IPS-15b (cell line): ENCODE measurements at regions not wholly inside any gene's neighbourhood (a gene's known extent, or its start where the extent isn't known, plus 50 kb on each side); places are given as distances from the start of the nearest gene placed in this dataset.
"Not testable (repeated sequence)": the region's sequence is repeated elsewhere in the genome, so short reads cannot be mapped to it uniquely, and the experiment has no call there.

Experiments used
- H3K27me3 ChIP-seq: one replicate; pipeline ENCODE4 v1.6.1; 2013; ENCODE audit warnings: low read length; ENCODE audit not compliant: control insufficient read depth, insufficient read depth
- H3K36me3 ChIP-seq: one replicate; pipeline ENCODE4 v1.6.1; 2013; ENCODE audit warnings: low read length; ENCODE audit not compliant: control insufficient read depth, insufficient read depth
- H3K4me1 ChIP-seq: one replicate; pipeline ENCODE4 v1.6.1; 2013; ENCODE audit warnings: mild to moderate bottlenecking, low read length; ENCODE audit not compliant: control insufficient read depth, insufficient read depth
- H3K4me3 ChIP-seq: one replicate; pipeline ENCODE4 v1.5.1; 2013; ENCODE audit warnings: low read depth, low read length
- H3K9ac ChIP-seq: one replicate; pipeline ENCODE4 v1.6.1; 2013; ENCODE audit warnings: low read depth, mild to moderate bottlenecking, low read length
- H3K9me3 ChIP-seq: one replicate; pipeline ENCODE4 v1.6.1; 2013; ENCODE audit warnings: mild to moderate bottlenecking, low read length; ENCODE audit not compliant: control insufficient read depth, insufficient read depth

DNA sequence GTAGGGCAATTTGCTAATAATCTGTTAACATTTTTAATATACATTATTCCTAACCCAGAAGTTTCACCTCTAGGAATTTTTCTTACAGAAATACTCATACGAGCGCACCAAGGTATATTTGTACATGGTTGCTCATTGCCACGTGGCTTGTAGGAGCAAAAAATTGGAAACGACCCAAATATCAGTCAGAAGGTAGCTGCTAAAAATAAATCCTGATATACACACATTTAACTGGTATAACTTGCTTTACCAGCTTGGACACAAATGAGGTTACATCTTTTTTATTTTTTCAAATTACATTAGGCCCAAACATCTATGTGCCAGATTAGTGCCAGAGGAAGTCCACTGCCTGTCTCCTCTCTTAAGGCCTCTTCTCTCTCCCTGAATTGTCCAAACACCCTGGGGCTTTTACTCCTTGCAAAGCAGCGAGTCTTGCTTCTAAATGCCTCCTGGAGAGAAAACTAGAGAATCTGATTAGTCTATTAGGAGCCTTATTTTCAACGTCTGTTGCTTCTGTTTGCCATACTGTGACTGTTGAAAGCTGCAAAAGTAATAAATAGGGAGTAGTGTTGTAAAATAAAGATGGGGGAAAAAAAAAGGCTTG, 92.0 kb upstream of the SSBP2 start:
- Histone ChIP-seq H3K4me3 (no peak overlapping the region), H3K9me3 (no peaks in the 10 kb centered on the region), H3K27me3 (no peaks in the 10 kb centered on the region), H3K4me1 (peaks cover 6% of the 10 kb centered on the region), H3K36me3 (no peaks in the 10 kb centered on the region), H3K9ac (no peak overlapping the region)

DNA sequence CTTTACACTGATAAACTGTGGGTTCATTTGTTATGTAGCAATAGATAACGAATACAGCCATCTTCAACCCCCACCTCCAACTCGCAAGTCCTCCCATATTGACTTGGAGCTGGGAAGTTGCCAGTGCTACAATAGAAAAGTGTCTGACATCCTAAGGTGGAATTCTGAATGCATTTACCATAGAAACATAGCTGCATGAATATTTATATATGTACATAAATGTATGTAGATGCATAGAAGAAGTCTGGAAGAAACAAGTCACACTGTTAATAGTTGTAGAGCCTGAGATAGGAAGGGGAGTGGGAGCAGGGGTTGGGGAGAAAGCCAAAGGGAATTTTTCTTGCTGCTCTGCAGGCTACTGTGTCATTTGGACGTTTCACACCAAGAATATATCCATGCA, 88.1 kb upstream of the SSBP2 start:
- H3K36me3 ChIP-seq, result no peaks in the 10 kb centered on the region
- H3K4me1 ChIP-seq, result peaks cover 6% of the 10 kb centered on the region
- H3K4me3 ChIP-seq, result no peak overlapping the region
- H3K9me3 ChIP-seq, result no peaks in the 10 kb centered on the region
- no peak overlapping the region for H3K9ac ChIP-seq
- H3K27me3 ChIP-seq, result no peaks in the 10 kb centered on the region

DNA sequence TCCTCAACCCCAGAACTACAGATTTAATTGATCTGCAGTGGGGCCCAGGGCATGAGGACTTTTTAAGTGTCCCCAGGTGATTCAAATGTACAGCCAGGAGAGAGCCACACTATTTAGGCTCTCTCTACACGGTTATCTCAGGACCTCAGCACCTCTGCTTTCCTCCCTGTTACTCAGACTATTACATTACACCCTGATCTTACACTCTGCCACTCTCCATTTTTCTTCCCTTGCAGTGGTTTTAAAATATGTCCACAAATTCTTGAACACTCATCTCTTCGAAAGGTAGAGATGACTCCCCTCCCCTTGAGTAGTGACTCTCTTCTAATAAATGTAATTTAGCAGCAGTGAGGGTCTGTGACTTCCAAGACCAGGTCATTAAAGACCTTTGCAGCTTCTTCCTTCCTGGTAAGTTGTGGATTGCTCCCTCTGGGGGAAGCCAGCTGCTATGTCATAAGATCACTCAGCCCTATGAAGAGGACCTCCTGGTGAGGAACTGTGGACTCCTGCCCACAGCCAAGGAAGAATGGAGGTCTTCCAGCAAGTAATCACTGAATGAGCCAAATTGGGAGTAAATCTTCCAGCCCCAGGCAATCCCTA, 87.5 kb upstream of the SSBP2 start:
- Histone ChIP-seq H3K27me3 (no peaks in the 10 kb centered on the region), H3K36me3 (no peaks in the 10 kb centered on the region), H3K4me1 (peaks cover 6% of the 10 kb centered on the region), H3K9ac (no peak overlapping the region), H3K4me3 (no peak overlapping the region), H3K9me3 (no peaks in the 10 kb centered on the region)

DNA sequence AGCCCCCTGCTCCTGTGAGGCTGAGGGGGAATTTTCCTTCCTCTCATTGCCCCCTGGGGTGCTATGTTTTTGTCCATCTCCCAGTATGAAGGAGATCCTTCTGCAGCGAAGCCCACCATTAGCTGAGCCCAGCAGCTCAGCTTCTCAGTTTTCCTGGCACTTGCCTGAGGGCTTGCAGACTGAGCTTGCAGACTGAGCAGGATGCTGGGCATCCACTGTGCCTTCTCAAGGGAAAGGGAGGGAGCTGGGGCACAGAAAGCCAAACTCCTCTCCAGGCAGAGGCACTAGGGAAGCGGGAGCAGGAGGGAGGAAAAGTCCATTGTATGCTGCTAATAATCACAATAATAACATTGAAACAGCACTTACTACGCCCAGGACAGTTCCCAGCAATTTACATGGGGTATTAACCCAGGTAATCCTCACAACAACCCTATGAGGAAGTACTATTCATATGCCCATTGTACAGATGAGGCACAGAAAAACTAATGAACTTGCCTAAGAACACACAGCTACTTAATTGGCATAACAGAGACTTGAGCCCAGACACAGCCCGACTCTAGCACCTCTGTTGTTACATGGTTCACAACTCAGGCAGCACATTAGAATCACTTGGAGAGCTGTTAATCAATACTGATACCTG, 86.9 kb upstream of the SSBP2 start:
- H3K27me3 ChIP-seq, result no peaks in the 10 kb centered on the region
- no peak overlapping the region for H3K4me3 ChIP-seq
- no peak overlapping the region for H3K9ac ChIP-seq
- H3K36me3 ChIP-seq, result no peaks in the 10 kb centered on the region
- H3K4me1 ChIP-seq, result peaks cover 6% of the 10 kb centered on the region
- no peaks in the 10 kb centered on the region for H3K9me3 ChIP-seq

DNA sequence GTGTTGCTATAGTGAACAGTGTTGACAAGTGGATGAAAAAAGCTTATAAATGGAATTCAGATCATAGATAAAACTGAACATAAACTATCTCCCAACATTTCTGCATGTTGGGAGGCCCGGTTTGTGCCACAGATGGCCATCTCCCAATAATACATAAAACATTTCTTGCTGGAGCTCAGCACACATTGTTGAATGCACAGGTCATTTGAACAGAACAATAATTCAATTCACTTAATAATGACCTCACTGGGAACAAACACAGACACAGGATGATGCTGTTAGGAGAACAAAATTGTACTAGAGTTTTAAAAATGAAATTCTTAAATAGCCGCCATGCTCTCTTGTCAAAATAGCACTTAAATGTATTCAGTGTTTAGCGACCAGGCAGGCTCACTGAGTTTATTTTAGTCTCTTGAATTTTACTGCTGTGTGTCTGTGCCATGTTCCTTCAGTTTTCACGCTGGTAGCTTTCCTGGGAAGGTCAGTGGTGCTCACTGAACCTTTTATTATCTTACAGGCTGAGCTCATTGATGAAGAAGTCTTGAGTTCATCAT, 85.0 kb upstream of the SSBP2 start:
- Histone ChIP-seq H3K27me3 (no peaks in the 10 kb centered on the region), H3K4me3 (no peak overlapping the region), H3K9me3 (no peaks in the 10 kb centered on the region), H3K4me1 (peaks cover 6% of the 10 kb centered on the region), H3K9ac (no peak overlapping the region), H3K36me3 (no peaks in the 10 kb centered on the region)

DNA sequence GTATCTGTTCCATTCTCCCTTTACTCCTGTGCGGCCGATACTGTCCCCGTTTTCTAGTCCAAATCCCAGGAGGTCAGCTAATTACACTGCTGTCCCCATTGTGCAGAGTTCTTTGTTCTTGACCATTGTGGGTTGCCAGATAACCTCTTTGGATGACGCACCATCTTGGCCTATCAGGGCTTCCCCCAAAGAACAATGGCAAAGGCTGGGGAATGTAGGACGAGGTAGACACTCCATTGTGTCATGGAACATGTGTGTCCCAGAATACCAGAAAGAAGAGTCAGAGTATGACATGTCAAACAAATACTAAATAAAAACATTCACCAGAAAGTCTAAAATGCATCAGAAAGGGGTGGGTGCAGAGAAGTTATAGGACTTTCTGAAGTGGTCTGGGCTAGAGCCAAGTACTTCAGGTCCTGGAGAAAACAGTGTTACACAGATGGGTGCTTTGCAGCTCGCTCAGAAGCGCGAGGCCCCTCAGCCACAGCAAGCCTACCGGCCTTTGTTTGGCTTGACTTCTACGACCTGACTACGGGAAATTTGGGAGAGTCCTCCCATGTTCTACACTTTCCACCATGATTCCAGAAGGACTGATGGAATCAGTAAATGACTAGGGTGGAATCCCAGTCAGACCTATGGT, 83.2 kb upstream of the SSBP2 start:
- Histone ChIP-seq H3K4me3 (no peak overlapping the region), H3K36me3 (no peaks in the 10 kb centered on the region), H3K9ac (no peak overlapping the region), H3K9me3 (no peaks in the 10 kb centered on the region), H3K27me3 (no peaks in the 10 kb centered on the region), H3K4me1 (peaks cover 6% of the 10 kb centered on the region)

DNA sequence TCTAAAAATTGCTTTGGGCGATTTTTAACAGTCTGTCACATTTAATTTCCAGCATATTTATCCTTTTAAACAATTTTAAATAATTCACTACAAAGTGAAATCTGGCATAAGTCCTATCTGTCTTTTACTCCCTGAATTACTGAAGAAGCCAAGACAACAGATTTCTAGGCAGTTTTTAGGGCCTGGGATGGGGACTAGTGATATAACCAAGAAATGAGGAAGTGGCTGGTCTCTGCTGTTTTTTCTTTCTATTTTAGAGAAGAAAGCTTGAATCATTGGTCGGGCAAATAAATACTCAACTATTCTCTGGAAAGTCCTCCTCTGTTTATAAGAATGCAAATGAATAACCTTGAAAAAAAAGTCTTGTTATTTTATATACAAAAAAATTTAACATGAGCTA, 79.7 kb upstream of the SSBP2 start:
- H3K4me1 ChIP-seq, result no peaks in the 10 kb centered on the region
- no peak overlapping the region for H3K4me3 ChIP-seq
- no peaks in the 10 kb centered on the region for H3K9me3 ChIP-seq

DNA sequence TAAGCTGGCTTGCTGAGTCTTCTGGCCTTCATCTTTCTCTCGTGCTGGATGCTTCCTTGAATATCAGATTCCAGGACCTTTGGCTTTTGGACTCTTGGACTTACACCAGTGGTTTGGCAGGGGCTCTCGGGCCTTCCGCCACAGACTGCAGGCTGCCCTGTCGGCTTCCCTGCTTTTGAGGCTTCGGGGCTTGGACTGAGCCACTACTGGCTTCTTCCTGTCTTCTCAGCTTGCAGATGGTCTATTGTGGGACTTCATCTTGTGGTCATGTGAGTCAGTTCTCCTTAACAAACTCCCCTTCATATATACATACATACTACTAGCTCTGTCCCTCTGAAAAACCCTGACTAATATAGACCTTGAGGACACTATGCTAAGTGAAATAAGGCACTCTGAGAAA, 78.3 kb upstream of the SSBP2 start:
- no peak overlapping the region for H3K4me3 ChIP-seq
- no peaks in the 10 kb centered on the region for H3K4me1 ChIP-seq
- no peaks in the 10 kb centered on the region for H3K27me3 ChIP-seq
- H3K9ac ChIP-seq, result no peak overlapping the region
- H3K36me3 ChIP-seq, result no peaks in the 10 kb centered on the region
- H3K9me3 ChIP-seq, result no peaks in the 10 kb centered on the region

More for the DNA sequence above, 79.7 kb upstream of the SSBP2 start:
- Histone ChIP-seq H3K27me3 (no peaks in the 10 kb centered on the region), H3K9ac (no peak overlapping the region), H3K36me3 (no peaks in the 10 kb centered on the region)

DNA sequence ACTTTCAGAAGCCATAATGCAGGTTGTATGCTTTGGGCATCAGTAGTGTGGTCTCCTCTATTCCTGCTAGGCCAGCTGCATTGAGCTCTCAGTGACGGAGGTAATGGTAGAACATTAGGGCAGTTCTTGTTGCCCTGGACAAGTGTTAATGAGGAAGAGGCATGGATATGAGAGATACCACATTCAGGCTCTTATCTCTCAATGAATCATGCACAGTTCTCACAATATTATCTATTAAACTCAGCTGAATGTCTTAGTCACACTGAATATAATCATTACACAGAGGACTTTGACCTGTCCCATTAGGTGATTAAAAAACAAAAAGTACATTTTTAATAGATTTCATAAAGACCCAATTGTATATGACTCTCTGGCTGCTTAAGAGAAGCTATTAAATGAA, 76.6 kb upstream of the SSBP2 start:
- no peaks in the 10 kb centered on the region for H3K27me3 ChIP-seq
- no peak overlapping the region for H3K9ac ChIP-seq
- H3K4me1 ChIP-seq, result no peaks in the 10 kb centered on the region
- H3K36me3 ChIP-seq, result no peaks in the 10 kb centered on the region
- no peak overlapping the region for H3K4me3 ChIP-seq
- H3K9me3 ChIP-seq, result no peaks in the 10 kb centered on the region

DNA sequence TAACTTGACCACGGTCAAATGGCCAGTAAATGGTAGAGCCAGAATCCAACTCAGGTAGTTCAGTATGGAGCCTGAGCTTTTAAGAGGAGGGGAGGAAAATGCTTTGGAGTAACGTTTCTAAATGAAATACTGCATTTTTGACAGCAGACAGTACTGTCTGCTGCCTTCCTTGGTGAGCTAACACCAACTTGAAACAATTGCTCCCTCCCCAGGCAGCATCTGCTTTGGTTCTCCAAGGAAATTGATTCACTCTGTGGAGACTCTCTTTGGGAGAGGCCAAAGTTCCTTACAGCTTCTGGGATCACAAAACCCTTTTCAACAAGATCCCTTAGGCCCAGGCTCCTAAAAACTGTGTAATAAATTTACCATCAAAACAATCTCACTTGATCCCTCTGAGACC, 75.2 kb upstream of the SSBP2 start:
- H3K9ac ChIP-seq, result no peak overlapping the region
- no peak overlapping the region for H3K4me3 ChIP-seq
- H3K27me3 ChIP-seq, result no peaks in the 10 kb centered on the region
- no peaks in the 10 kb centered on the region for H3K36me3 ChIP-seq
- H3K9me3 ChIP-seq, result no peaks in the 10 kb centered on the region
- no peaks in the 10 kb centered on the region for H3K4me1 ChIP-seq

DNA sequence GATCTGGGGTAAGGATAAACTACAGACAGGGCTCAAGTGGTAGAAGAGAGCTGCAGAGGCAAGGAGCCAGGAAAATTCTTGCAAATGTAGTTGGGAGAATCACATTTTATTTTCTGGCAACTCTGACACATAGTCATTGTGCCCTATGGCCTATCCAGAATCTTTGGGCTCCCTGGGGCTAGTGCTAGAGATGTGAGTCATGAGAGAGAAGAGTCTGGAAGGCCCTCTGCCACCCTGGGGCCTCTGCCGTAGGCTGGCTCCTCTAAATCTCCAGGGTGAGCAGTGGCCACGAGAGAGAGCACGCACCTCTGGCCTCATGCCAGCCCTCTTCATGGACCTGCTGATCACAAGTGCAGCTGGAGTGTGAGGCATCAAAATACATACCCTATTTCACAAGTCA, 74.3 kb upstream of the SSBP2 start:
- Histone ChIP-seq H3K4me3 (no peak overlapping the region), H3K27me3 (no peaks in the 10 kb centered on the region), H3K4me1 (no peaks in the 10 kb centered on the region), H3K9me3 (no peaks in the 10 kb centered on the region), H3K36me3 (no peaks in the 10 kb centered on the region), H3K9ac (no peak overlapping the region)

DNA sequence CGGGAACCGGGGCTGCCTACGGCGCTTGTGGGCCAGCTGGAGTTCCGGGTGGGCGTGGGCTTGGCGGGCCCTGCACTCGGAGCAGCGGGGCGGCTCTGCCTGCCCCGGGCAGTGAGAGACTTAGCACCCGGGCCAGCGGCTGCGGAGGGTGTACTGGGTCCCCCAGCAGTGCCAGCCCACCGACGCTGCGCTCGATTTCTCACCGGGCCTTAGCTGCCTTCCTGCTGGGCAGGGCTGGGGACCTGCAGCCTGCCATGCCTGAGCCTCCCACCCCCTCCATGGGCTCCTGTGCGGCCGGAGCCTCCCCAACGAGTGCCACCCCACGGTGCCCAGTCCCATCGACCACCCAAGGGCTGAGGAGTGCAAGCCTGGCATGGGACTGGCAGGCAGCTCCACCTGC, 72.8 kb upstream of the SSBP2 start:
- not testable (repeated sequence) for H3K36me3 ChIP-seq, H3K9me3 ChIP-seq, H3K4me3 ChIP-seq, H3K9ac ChIP-seq, H3K27me3 ChIP-seq, H3K4me1 ChIP-seq
